RWPE2 (cell line): ENCODE measurements at regions not wholly inside any gene's neighbourhood (a gene's known extent, or its start where the extent isn't known, plus 50 kb on each side); places are given as distances from the start of the nearest gene placed in this dataset.

ENCODE experiments used
- ATAC-seq: fragments of 200-7000 bp; cut with Tn5 transposase; 3 replicates; pipeline ENCODE4 v1.9.1; 2021; ENCODE audit warnings: low read depth
- DNase-seq: peaks from one replicate; pipeline ENCODE4 v3.0.0-alpha.2; 2020; ENCODE audit warnings: low spot score
- H3K27ac ChIP-seq: fragments of 450-650 bp; 2 replicates; pipeline ENCODE4 v1.5.1; 2017; ENCODE audit warnings: mild to moderate bottlenecking; ENCODE audit not compliant: poor library complexity, severe bottlenecking
- H3K27me3 ChIP-seq: fragments of 250-450 bp; sonication (Bioruptor Pico); 2 replicates; pipeline ENCODE4 v1.5.1; 2021; ENCODE audit warnings: mild to moderate bottlenecking, moderate library complexity; ENCODE audit not compliant: insufficient read depth, poor library complexity, severe bottlenecking
- H3K36me3 ChIP-seq: fragments of 250-450 bp; sonication (Bioruptor Pico); 2 replicates; pipeline ENCODE4 v1.5.1; 2020; ENCODE audit warnings: low read depth, mild to moderate bottlenecking, moderate library complexity
- H3K4me1 ChIP-seq: fragments of 250-450 bp; sonication (Bioruptor Pico); 2 replicates; pipeline ENCODE4 v1.5.1; 2021; ENCODE audit warnings: mild to moderate bottlenecking, moderate library complexity; ENCODE audit not compliant: insufficient read depth, poor library complexity, severe bottlenecking
- H3K4me3 ChIP-seq: fragments of 250-450 bp; sonication (Bioruptor Pico); 2 replicates; pipeline ENCODE4 v1.5.1; 2021; ENCODE audit warnings: mild to moderate bottlenecking, moderate library complexity; ENCODE audit not compliant: severe bottlenecking
- H3K9me3 ChIP-seq: fragments of 250-450 bp; sonication (Bioruptor Pico); 2 replicates; pipeline ENCODE4 v1.5.1; 2021; ENCODE audit warnings: mild to moderate bottlenecking, moderate library complexity; ENCODE audit not compliant: severe bottlenecking
- CTCF ChIP-seq: fragments of 450-650 bp; IDR thresholded peaks from one replicate; pipeline ENCODE4 v1.5.1; 2017; ENCODE audit warnings: mild to moderate bottlenecking, moderate library complexity; ENCODE audit not compliant: poor library complexity, severe bottlenecking

- ATAC-seq (no peak), DNase-seq (no peak)
- H3K27me3 ChIP-seq: no peaks in the 10 kb centered on the region
- H3K27ac ChIP-seq: no peak overlapping the region
- H3K4me1 ChIP-seq: no peaks in the 10 kb centered on the region
- no peak for TF ChIP-seq CTCF
- no peaks in the 10 kb centered on the region for H3K9me3 ChIP-seq
- no peaks in the 10 kb centered on the region for H3K36me3 ChIP-seq
- H3K4me3 ChIP-seq: no peak overlapping the region
Measured at GRCh38 chr20:1711266-1711665, 53.7 kb upstream of the SIRPG start.

GRCh38 chr20:1710484-1710883 lies 52.9 kb upstream of the SIRPG start:
- no peak overlapping the region for H3K4me3 ChIP-seq
- H3K27ac ChIP-seq: no peak overlapping the region
- H3K9me3 ChIP-seq: no peaks in the 10 kb centered on the region
- no peaks in the 10 kb centered on the region for H3K36me3 ChIP-seq
- DNase-seq (no peak), ATAC-seq (no peak)
- no peaks in the 10 kb centered on the region for H3K27me3 ChIP-seq
- no peaks in the 10 kb centered on the region for H3K4me1 ChIP-seq
- no peak for TF ChIP-seq CTCF

- Histone ChIP-seq H3K4me3 (no peak overlapping the region), H3K9me3 (no peaks in the 10 kb centered on the region), H3K27ac (no peak overlapping the region), H3K36me3 (no peaks in the 10 kb centered on the region), H3K4me1 (no peaks in the 10 kb centered on the region), H3K27me3 (no peaks in the 10 kb centered on the region)
- ATAC-seq: no peak
- no peak for DNase-seq
- no peak for TF ChIP-seq CTCF
Measured at GRCh38 chr20:1707588-1708449, 50.2 kb upstream of the SIRPG start.
